ENCODE measurements at regions not wholly inside any gene's neighbourhood (a gene's known extent, or its start where the extent isn't known, plus 50 kb on each side); places are given as distances from the start of the nearest gene placed in this dataset.

GRCh38 chr5:5957737-5958136, 420.6 kb downstream of the MED10 start:
- DNase-seq (no peak), ATAC-seq (replicated peaks in 1 of 2) (no peak)
- Mint-ChIP-seq H3K36me3 (ENCODE audit: insufficient read depth in 2 of 2) (peaks cover 1 to 2% of the 10 kb centered on the region in 2 donors), H3K9me3 (peaks cover 2 to 5% of the 10 kb centered on the region in 2 donors), H3K4me3 (no peak overlapping the region), H3K27ac (no peak overlapping the region), H3K4me1 (ENCODE audit: low read depth) (no peaks in the 10 kb centered on the region), H3K27me3 (ENCODE audit: low read depth) (peaks cover 14% of the 10 kb centered on the region)

DNA sequence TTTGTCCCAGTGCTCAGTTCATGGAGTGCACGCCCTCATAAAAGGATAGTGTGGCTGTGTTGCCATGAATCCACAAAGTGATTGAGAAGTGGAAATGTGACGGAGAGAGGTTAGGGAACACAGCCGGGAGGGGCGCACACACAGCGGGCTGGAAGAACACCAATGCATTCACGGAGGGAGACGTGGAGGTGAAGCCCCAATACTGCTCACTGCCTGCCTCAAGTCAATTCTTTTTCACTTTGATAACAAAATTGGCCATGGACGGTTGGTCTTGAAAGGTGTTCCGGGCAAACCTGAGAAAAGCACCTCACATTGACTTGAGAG, 424.1 kb downstream of the MED10 start:
- Mint-ChIP-seq H3K27me3 (ENCODE audit: low read depth) (peaks cover 14% of the 10 kb centered on the region), H3K9me3 (peaks cover 2 to 4% of the 10 kb centered on the region in 2 donors), H3K4me1 (ENCODE audit: low read depth) (no peaks in the 10 kb centered on the region), H3K27ac (no peak overlapping the region), H3K4me3 (no peak overlapping the region), H3K36me3 (ENCODE audit: insufficient read depth in 2 of 2) (peaks cover 0 to 2% of the 10 kb centered on the region in 2 donors)
- ATAC-seq (replicated peaks in 1 of 2) (no peak), DNase-seq (no peak)

DNA sequence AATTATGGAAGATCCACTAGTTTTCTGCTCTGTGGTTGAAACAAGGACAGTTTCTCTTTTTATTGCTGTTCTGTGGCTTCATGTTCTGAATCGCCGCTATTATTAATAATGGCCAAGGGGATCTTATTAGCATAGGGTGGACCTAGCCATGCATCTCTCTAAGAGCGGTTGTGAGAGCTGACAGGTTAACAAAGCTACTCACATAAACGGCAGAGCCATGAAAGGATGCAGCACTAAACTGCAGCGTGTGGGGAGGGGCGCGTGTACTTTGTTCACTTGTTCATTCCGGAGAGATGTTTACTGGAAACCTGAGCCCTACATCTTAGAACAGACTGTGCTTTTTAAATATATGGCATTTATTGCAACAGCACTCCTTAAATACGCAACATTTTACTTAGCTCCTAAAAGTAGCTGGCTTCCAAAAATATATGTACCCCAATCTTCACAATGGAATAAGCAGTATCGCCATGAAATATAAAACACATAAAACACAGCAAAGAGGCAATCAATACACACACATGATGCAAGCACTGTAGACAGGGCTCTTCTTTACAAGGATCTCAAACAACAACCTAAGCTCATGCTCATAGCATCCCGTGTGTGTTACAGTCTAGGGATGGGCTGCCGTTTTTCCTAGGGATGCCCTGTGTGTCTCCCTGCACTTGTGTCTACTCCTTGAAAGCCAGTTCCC, 424.6 kb downstream of the MED10 start:
- no peaks in the 10 kb centered on the region for H3K4me1 Mint-ChIP-seq (ENCODE audit: low read depth)
- H3K27ac Mint-ChIP-seq = no peak overlapping the region
- no peak overlapping the region for H3K4me3 Mint-ChIP-seq
- DNase-seq (no peak), ATAC-seq (replicated peaks in 1 of 2) (no peak)
- peaks cover 2% of the 10 kb centered on the region in 2 donors for H3K9me3 Mint-ChIP-seq
- H3K36me3 Mint-ChIP-seq (ENCODE audit: insufficient read depth in 2 of 2) = peaks cover 0 to 2% of the 10 kb centered on the region in 2 donors
- H3K27me3 Mint-ChIP-seq (ENCODE audit: low read depth) = peaks cover 14% of the 10 kb centered on the region

DNA sequence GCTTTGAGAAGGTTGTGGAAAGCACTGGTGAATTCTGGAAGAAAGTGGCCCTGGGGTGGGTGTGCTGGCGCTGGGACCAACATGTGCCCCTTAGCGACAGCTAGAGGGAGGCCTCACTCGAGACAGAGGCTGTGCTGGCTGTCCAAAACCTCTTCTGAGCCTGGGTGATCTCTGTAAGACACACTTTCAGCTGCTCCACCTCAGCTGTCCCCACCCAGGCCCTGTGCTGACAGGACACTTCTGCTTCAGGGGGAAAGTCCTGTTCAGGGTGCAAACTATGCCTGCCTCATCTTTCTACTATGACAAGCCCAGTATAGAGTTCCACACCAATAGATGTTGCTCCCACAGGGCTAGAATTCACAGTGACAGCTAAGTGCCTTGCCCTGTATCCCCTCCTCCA, 426.4 kb downstream of the MED10 start:
- DNase-seq (no peak), ATAC-seq (replicated peaks in 1 of 2) (no peak)
- Mint-ChIP-seq H3K4me3 (no peak overlapping the region), H3K27ac (no peak overlapping the region), H3K36me3 (ENCODE audit: insufficient read depth in 2 of 2) (peaks cover 0 to 2% of the 10 kb centered on the region in 2 donors), H3K27me3 (ENCODE audit: low read depth) (peaks cover 8% of the 10 kb centered on the region), H3K9me3 (peaks cover 0 to 2% of the 10 kb centered on the region in 2 donors), H3K4me1 (ENCODE audit: low read depth) (no peaks in the 10 kb centered on the region)

DNA sequence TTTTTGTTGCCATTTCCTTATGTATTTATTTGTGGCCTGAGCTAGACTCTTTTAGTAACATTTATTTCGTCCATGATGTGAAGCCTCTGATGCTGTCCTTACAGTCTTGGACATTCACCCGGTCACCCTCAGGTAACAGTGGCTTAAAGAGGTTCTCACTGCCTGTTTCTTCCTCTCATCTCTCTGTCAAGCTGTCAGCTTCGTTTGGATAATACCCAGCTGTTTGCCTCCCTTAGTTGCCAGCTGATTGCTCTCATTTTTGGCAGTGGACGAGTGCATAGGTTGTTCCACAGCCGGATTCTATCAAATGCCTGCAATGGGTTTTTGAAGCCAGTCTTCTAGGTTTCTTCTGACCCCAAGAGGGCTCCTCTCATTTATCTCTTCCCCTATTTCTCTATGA, 427.7 kb downstream of the MED10 start:
- Mint-ChIP-seq H3K36me3 (ENCODE audit: insufficient read depth in 2 of 2) (peaks cover 0 to 2% of the 10 kb centered on the region in 2 donors), H3K27ac (no peak overlapping the region), H3K9me3 (peaks cover 0 to 2% of the 10 kb centered on the region in 2 donors), H3K4me3 (no peak overlapping the region), H3K27me3 (ENCODE audit: low read depth) (peaks cover 8% of the 10 kb centered on the region), H3K4me1 (ENCODE audit: low read depth) (no peaks in the 10 kb centered on the region)
- DNase-seq = no peak
- ATAC-seq (replicated peaks in 1 of 2) = no peak

GRCh38 chr5:5941486-5941885, 436.9 kb downstream of the MED10 start:
- DNase-seq = no peak
- H3K36me3 Mint-ChIP-seq (ENCODE audit: insufficient read depth in 2 of 2) = no peaks in the 10 kb centered on the region
- no peaks in the 10 kb centered on the region for H3K9me3 Mint-ChIP-seq
- no peak overlapping the region for H3K27ac Mint-ChIP-seq
- H3K4me3 Mint-ChIP-seq = no peak overlapping the region
- H3K4me1 Mint-ChIP-seq (ENCODE audit: low read depth) = no peaks in the 10 kb centered on the region
- H3K27me3 Mint-ChIP-seq (ENCODE audit: low read depth) = peaks cover 7% of the 10 kb centered on the region
- ATAC-seq (replicated peaks in 1 of 2) = no peak

DNA sequence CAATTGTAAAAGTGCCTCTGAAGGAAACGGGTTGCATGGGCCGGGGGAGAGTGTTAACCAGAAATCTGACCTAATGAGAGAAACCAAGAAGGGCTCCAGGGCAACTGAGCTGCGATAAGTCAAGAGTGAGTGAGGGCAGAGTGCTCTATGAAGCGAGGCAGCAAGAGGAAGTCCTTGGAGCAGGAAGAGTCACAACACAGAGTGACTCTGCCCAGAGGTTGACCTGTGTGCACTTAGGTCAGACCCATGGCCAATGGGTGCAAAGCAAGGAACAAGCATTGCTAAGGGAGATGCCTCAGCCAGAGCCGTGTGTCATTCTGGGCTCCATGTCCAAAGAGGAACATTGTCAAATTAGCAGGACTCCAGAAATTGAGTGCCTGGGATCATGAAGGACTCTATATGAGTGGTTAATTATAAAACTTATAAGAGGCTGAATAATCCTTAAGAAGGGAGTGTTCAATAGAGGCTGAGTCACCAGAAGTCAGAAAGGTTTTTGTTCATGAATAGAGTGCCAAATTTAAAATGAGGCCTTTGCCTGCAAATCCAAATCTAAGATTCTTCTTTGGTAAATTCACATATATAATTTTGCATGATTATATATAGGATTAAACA, 438.5 kb downstream of the MED10 start:
- Mint-ChIP-seq H3K4me1 (ENCODE audit: low read depth) (no peaks in the 10 kb centered on the region), H3K27me3 (ENCODE audit: low read depth) (peaks cover 7% of the 10 kb centered on the region), H3K27ac (no peak overlapping the region), H3K36me3 (ENCODE audit: insufficient read depth in 2 of 2) (no peaks in the 10 kb centered on the region), H3K9me3 (peaks cover 0 to 2% of the 10 kb centered on the region in 2 donors), H3K4me3 (no peak overlapping the region)
- ATAC-seq (replicated peaks in 1 of 2) (no peak), DNase-seq (no peak)

DNA sequence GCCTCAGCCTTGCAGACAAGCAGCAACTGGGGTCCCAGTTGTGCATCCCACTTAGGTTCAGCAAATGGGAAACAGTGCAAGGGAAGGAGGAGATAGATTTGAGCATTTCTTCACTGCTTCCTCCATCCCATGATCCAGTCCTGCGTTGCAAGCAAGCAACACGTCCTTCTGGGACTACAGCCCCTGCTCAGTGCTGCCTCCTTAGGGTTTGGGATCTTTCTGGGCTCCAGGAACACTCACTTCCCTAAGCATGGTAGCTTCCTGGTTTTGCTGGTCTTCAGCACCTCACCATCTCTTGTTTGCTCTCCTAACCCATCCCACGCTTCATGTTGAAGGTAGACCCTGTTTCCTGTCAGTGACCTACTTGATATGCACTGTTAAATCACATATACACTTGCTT, 444.7 kb downstream of the MED10 start:
- Mint-ChIP-seq H3K4me3 (no peak overlapping the region), H3K4me1 (ENCODE audit: low read depth) (no peaks in the 10 kb centered on the region), H3K36me3 (ENCODE audit: insufficient read depth in 2 of 2) (no peaks in the 10 kb centered on the region), H3K27ac (no peak overlapping the region), H3K9me3 (peaks cover 0 to 2% of the 10 kb centered on the region in 2 donors), H3K27me3 (ENCODE audit: low read depth) (peaks cover 14% of the 10 kb centered on the region)
- DNase-seq (no peak), ATAC-seq (replicated peaks in 1 of 2) (no peak)

GRCh38 chr5:5932824-5933223, 445.5 kb downstream of the MED10 start:
- no peak for ATAC-seq (replicated peaks in 1 of 2)
- no peak for DNase-seq
- H3K4me3 Mint-ChIP-seq = no peak overlapping the region
- no peaks in the 10 kb centered on the region for H3K4me1 Mint-ChIP-seq (ENCODE audit: low read depth)
- no peak overlapping the region for H3K27ac Mint-ChIP-seq
- no peaks in the 10 kb centered on the region for H3K36me3 Mint-ChIP-seq (ENCODE audit: insufficient read depth in 2 of 2)
- peaks cover 12% of the 10 kb centered on the region for H3K27me3 Mint-ChIP-seq (ENCODE audit: low read depth)
- peaks cover 0 to 2% of the 10 kb centered on the region in 2 donors for H3K9me3 Mint-ChIP-seq

GRCh38 chr5:5930561-5930960, 447.8 kb downstream of the MED10 start:
- no peak overlapping the region for H3K4me3 Mint-ChIP-seq
- H3K4me1 Mint-ChIP-seq (ENCODE audit: low read depth) = no peaks in the 10 kb centered on the region
- DNase-seq (no peak), ATAC-seq (replicated peaks in 1 of 2) (no peak)
- H3K36me3 Mint-ChIP-seq (ENCODE audit: insufficient read depth in 2 of 2) = no peaks in the 10 kb centered on the region
- H3K27ac Mint-ChIP-seq = no peak overlapping the region
- peaks cover 7% of the 10 kb centered on the region for H3K27me3 Mint-ChIP-seq (ENCODE audit: low read depth)
- peaks cover 0 to under 1% of the 10 kb centered on the region in 2 donors for H3K9me3 Mint-ChIP-seq

GRCh38 chr5:5929291-5930020, 448.9 kb downstream of the MED10 start:
- Mint-ChIP-seq H3K36me3 (ENCODE audit: insufficient read depth in 2 of 2) (no peaks in the 10 kb centered on the region), H3K9me3 (no peaks in the 10 kb centered on the region), H3K4me1 (ENCODE audit: low read depth) (no peaks in the 10 kb centered on the region), H3K27me3 (ENCODE audit: low read depth) (peaks cover 7% of the 10 kb centered on the region), H3K27ac (no peak overlapping the region), H3K4me3 (no peak overlapping the region)
- ATAC-seq (replicated peaks in 1 of 2) = no peak
- no peak for DNase-seq

DNA sequence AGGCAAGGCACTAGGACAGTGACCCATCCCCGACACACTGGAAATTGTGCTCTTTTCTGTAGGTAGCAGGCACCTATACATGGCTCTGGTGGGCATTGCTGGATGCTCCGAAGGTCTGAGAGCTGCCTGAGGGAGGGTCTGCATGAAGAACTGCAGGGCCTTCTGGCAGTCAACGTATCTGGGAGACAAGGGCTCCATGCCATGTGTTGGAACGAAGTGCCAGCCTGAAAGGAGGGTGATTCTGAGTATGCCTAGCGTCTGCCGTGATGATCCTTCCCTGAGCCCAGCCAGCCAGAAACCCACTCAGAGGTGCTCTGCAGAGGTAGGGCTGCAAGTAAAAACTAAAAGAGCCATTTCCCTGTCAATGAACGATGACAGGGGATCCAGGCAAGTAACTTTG, 453.2 kb downstream of the MED10 start:
- Mint-ChIP-seq H3K9me3 (no peaks in the 10 kb centered on the region), H3K4me3 (no peak overlapping the region), H3K27ac (no peak overlapping the region), H3K4me1 (ENCODE audit: low read depth) (no peaks in the 10 kb centered on the region), H3K27me3 (ENCODE audit: low read depth) (no peaks in the 10 kb centered on the region), H3K36me3 (ENCODE audit: insufficient read depth in 2 of 2) (no peaks in the 10 kb centered on the region)
- DNase-seq (no peak), ATAC-seq (replicated peaks in 1 of 2) (no peak)

GRCh38 chr5:5919411-5919810, 458.9 kb downstream of the MED10 start:
- no peak for DNase-seq
- Mint-ChIP-seq H3K9me3 (no peaks in the 10 kb centered on the region), H3K4me3 (no peak overlapping the region), H3K27me3 (ENCODE audit: low read depth) (no peaks in the 10 kb centered on the region), H3K27ac (no peak overlapping the region), H3K4me1 (ENCODE audit: low read depth) (no peaks in the 10 kb centered on the region), H3K36me3 (ENCODE audit: insufficient read depth in 2 of 2) (no peaks in the 10 kb centered on the region)
- ATAC-seq (replicated peaks in 1 of 2) = no peak

Measured in activated T-cell treated with anti-CD3 and anti-CD28 coated beads, Interleukin-2, amount 50 U/mL, for 72 hours (primary cell).